Liver (tissue), 8 donors: ENCODE measurements at regions not wholly inside any gene's neighbourhood (a gene's known extent, or its start where the extent isn't known, plus 50 kb on each side); places are given as distances from the start of the nearest gene placed in this dataset.

Experiments
- DNase-seq: peaks from one replicate; pipeline ENCODE4 v3.0.0-alpha.2; 2017; ENCODE audit warnings: low spot score
- H3K27ac ChIP-seq, 2 donors: one replicate each; pipeline ENCODE4 v1.7.0; 2013; ENCODE audit warnings: inconsistent platforms in 2 of 2, low read length in 2 of 2, control low read depth in 1 of 2, low read depth in 1 of 2, mild to moderate bottlenecking in 1 of 2
- H3K27me3 ChIP-seq, 4 donors: one replicate each; pipeline versions ENCODE4 v1.6.1 to v1.7.0; 2013; ENCODE audit warnings: low read length in 3 of 4, inconsistent platforms in 1 of 4, mild to moderate bottlenecking in 1 of 4, moderate library complexity in 1 of 4; ENCODE audit not compliant: control insufficient read depth in 4 of 4, insufficient read depth in 4 of 4
- H3K36me3 ChIP-seq, 4 donors: one replicate each; pipeline versions ENCODE4 v1.6.1 to v1.7.0; 2013; ENCODE audit warnings: low read length in 3 of 4, mild to moderate bottlenecking in 3 of 4, low read depth in 1 of 4, moderate library complexity in 1 of 4; ENCODE audit not compliant: control insufficient read depth in 4 of 4, insufficient read depth in 3 of 4
- H3K4me1 ChIP-seq, 4 donors: one replicate each; pipeline versions ENCODE4 v1.6.1 to v1.7.0; 2013; ENCODE audit warnings: low read length in 3 of 4, mild to moderate bottlenecking in 3 of 4, moderate library complexity in 1 of 4; ENCODE audit not compliant: control insufficient read depth in 4 of 4, insufficient read depth in 4 of 4
- H3K4me3 ChIP-seq, 3 donors: one replicate each; pipeline versions ENCODE4 v1.6.1 to v1.7.0; 2013; ENCODE audit warnings: low read length in 3 of 3, control low read depth in 1 of 3, low read depth in 1 of 3, mild to moderate bottlenecking in 1 of 3
- H3K9ac ChIP-seq, 2 donors: one replicate each; pipeline ENCODE4 v1.7.0; 2013; ENCODE audit warnings: low read length in 2 of 2, mild to moderate bottlenecking in 2 of 2, moderate library complexity in 2 of 2, control low read depth in 1 of 2, low read depth in 1 of 2
- H3K9me3 ChIP-seq, 4 donors: one replicate each; pipeline versions ENCODE4 v1.6.1 to v1.7.0; 2013; ENCODE audit warnings: low read length in 3 of 4; ENCODE audit not compliant: control insufficient read depth in 4 of 4
- CTCF ChIP-seq: fragments of 150-350 bp; IDR thresholded peaks from 2 replicates; pipeline ENCODE4 v1.5.1; 2017; ENCODE audit warnings: improper control_type of control experiment, low read depth, low read length; ENCODE audit not compliant: missing input control
- EGR1 ChIP-seq, 2 donors: IDR thresholded peaks; 2 replicates each; pipeline ENCODE4 v1.6.1; 2016 to 2018; ENCODE audit warnings: antibody characterized with exemption in 2 of 2, low read depth in 2 of 2
- FOXA2 ChIP-seq: IDR thresholded peaks from 2 replicates; pipeline ENCODE4 v1.6.1; 2016; ENCODE audit warnings: antibody characterized with exemption
- GABPA ChIP-seq, 2 donors: IDR thresholded peaks in 1 of 2; conservative IDR thresholded peaks in 1 of 2; 2 replicates each; pipeline ENCODE4 v1.6.1; 2016; ENCODE audit warnings: antibody characterized with exemption in 2 of 2, mild to moderate bottlenecking in 1 of 2, moderate library complexity in 1 of 2
- HNF4A ChIP-seq, 2 donors: conservative IDR thresholded peaks; 2 replicates each; pipeline ENCODE4 v1.6.1; 2016; ENCODE audit warnings: antibody characterized with exemption in 2 of 2, mild to moderate bottlenecking in 2 of 2
- HNF4G ChIP-seq: IDR thresholded peaks from 2 replicates; pipeline ENCODE4 v1.6.1; 2016; ENCODE audit warnings: antibody characterized with exemption
- MAX ChIP-seq: IDR thresholded peaks from 2 replicates; pipeline ENCODE4 v1.6.1; 2016; ENCODE audit warnings: antibody characterized with exemption
- NR2F2 ChIP-seq: IDR thresholded peaks from 2 replicates; pipeline ENCODE4 v1.6.1; 2016; ENCODE audit warnings: antibody characterized with exemption
- RAD21 ChIP-seq, 2 donors: IDR thresholded peaks; 2 replicates each; pipeline ENCODE4 v1.6.1; 2016; ENCODE audit warnings: antibody characterized with exemption in 2 of 2, mild to moderate bottlenecking in 2 of 2
- REST ChIP-seq: IDR thresholded peaks from 2 replicates; pipeline ENCODE4 v1.6.1; 2016; ENCODE audit warnings: antibody characterized with exemption, mild to moderate bottlenecking
- TAF1 ChIP-seq: conservative IDR thresholded peaks from 2 replicates; pipeline ENCODE4 v1.6.1; 2016; ENCODE audit warnings: antibody characterized with exemption, mild to moderate bottlenecking
- YY1 ChIP-seq: IDR thresholded peaks from 2 replicates; pipeline ENCODE4 v1.6.1; 2016; ENCODE audit warnings: antibody characterized with exemption, mild to moderate bottlenecking
- WGBS: extraction: QIAGEN DNeasy Blood & Tissue Kit; methylation state at CpG from one replicate; pipeline ENCODE4 v1.1.7; 2013; 5-methylcytosine and 5-hydroxymethylcytosine counted together
- TF ChIP-seq, protein P1 (sequence below): IDR thresholded peaks from 2 replicates; pipeline ENCODE4 v1.6.1; 2016; ENCODE audit warnings: antibody characterized with exemption
- TF ChIP-seq, protein P2 (sequence below): IDR thresholded peaks from 2 replicates; pipeline ENCODE4 v1.6.1; 2016; ENCODE audit warnings: antibody characterized with exemption
- donor health status: healthy.
- donor health status: healthy.
- donor health status: healthy.
- donor health status: healthy.
- donor health status: healthy.

DNA sequence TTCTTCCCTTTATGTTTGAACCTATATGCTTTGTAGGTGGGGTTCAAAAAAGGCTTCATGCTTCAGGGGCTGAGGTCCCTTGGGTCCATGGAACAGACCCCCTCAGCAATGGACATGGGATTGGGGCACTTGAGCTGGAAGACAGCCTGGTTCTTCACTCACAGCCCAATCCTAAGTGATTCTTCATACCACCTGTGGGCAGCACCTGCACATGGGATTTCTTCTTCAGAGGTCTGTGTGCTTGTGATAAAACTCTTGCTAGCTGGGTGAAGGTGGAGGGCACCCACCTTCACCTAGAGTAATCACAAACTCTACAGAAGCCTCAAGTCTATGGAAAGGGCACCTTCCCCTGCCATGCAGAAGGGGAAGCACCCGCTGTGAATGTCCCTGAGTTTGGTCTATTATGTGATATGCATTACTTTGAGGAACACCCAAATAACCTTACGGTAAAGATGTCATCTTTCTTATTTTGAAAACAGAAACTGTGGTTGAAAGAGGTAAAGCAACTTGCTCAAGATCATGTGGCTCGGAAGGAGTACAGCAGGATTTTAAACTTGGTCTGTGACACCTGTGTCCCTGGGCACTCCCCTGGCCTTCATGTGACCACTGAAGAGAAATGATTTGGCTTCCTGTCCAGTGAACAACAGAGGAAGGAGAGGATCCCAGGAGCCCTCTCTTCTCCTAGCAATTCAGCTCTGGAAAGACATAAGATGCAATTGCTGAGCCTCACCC, 469.5 kb upstream of the ZMIZ1 start:
- Histone ChIP-seq H3K9ac (no peak overlapping the region), H3K36me3 (no peaks in the 10 kb centered on the region), H3K27ac (no peak overlapping the region), H3K9me3 (no peaks in the 10 kb centered on the region), H3K27me3 (no peaks in the 10 kb centered on the region), H3K4me1 (no peaks in the 10 kb centered on the region), H3K4me3 (no peak overlapping the region)
- 90% methylated on average over 3 of the region's 3 CpGs for WGBS
- TF ChIP-seq TAF1 (no peak), RAD21 (IDR thresholded peaks at IDR 0.05) (peak; percentile 57 to 62), NR2F2 (no peak), HNF4G (no peak), HNF4A (conservative IDR thresholded peaks at IDR 0.05) (no peak), YY1 (no peak), REST (no peak)
- TF ChIP-seq, protein P1, sequence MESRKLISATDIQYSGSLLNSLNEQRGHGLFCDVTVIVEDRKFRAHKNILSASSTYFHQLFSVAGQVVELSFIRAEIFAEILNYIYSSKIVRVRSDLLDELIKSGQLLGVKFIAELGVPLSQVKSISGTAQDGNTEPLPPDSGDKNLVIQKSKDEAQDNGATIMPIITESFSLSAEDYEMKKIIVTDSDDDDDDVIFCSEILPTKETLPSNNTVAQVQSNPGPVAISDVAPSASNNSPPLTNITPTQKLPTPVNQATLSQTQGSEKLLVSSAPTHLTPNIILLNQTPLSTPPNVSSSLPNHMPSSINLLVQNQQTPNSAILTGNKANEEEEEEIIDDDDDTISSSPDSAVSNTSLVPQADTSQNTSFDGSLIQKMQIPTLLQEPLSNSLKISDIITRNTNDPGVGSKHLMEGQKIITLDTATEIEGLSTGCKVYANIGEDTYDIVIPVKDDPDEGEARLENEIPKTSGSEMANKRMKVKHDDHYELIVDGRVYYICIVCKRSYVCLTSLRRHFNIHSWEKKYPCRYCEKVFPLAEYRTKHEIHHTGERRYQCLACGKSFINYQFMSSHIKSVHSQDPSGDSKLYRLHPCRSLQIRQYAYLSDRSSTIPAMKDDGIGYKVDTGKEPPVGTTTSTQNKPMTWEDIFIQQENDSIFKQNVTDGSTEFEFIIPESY: no peak
- TF ChIP-seq, protein P2, sequence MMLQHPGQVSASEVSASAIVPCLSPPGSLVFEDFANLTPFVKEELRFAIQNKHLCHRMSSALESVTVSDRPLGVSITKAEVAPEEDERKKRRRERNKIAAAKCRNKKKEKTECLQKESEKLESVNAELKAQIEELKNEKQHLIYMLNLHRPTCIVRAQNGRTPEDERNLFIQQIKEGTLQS: no peak
- peak; percentile 2 for DNase-seq

DNA sequence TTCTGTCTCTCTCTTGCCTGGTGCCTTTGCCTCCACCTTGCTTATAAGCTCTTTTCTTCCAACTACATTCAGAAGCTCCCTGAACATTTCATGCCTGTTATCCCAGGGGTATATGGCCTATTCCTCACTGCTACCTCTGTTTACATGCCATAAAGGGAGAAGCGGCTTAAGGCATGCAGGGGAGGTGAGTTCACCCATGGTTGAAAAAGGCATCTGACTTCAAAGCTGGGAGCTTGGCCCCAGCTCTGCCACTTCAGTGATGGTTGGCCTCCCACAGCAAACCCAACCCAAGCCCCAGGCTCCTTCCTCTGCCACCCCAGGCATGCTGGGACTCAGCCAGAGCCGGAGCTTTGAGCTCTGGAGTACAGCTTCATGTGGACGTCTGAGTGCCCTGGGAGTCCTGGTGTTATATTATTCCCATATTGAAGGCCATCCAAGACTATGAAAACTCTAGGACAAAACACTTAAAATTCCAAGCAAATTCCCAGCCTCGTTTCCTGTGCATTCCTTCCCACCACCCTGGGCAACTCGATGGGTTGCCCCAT, 468.6 kb upstream of the ZMIZ1 start:
- peak; percentile 22 for DNase-seq
- H3K9ac ChIP-seq: no peak overlapping the region
- 84% methylated on average over 5 of the region's 5 CpGs for WGBS
- no peak overlapping the region for H3K27ac ChIP-seq
- H3K36me3 ChIP-seq: no peaks in the 10 kb centered on the region
- H3K27me3 ChIP-seq: no peaks in the 10 kb centered on the region
- H3K4me1 ChIP-seq: no peaks in the 10 kb centered on the region
- no peaks in the 10 kb centered on the region for H3K9me3 ChIP-seq
- TF ChIP-seq NR2F2: no peak
- no peak for TF ChIP-seq EGR1 (IDR thresholded peaks at IDR 0.05; ENCODE audit: low read depth in 2 of 2)
- TF ChIP-seq, protein P2: no peak
- TF ChIP-seq MAX: no peak
- no peak for TF ChIP-seq CTCF
- TF ChIP-seq, protein P1: no peak
- TF ChIP-seq GABPA (IDR thresholded peaks at IDR 0.05 in 1 of 2, conservative IDR thresholded peaks at IDR 0.05 in 1 of 2): no peak
- TF ChIP-seq HNF4G: no peak
- TF ChIP-seq REST: no peak
- no peak for TF ChIP-seq YY1
- no peak for TF ChIP-seq FOXA2
- no peak overlapping the region for H3K4me3 ChIP-seq
